GM10266 (cell line): ENCODE measurements at regions not wholly inside any gene's neighbourhood (a gene's known extent, or its start where the extent isn't known, plus 50 kb on each side); places are given as distances from the start of the nearest gene placed in this dataset.
"Not testable (repeated sequence)": the region's sequence is repeated elsewhere in the genome, so short reads cannot be mapped to it uniquely, and the experiment has no call there.

Experiments used
- DNase-seq: peaks from one replicate; pipeline ENCODE4 v3.0.0; 2012; ENCODE audit errors: extremely low spot score
- CTCF ChIP-seq: IDR thresholded peaks from 2 replicates; pipeline ENCODE4 v1.5.1; 2012; ENCODE audit warnings: mild to moderate bottlenecking, low read depth; ENCODE audit not compliant: control insufficient read depth, insufficient read depth; ENCODE audit errors: missing control alignments

- DNase-seq, result no peak
Measured at GRCh38 chr4:9611101-9611500, 166.9 kb downstream of the DEFB131A start.

GRCh38 chr4:9636411-9636810 is 145.0 kb upstream of the DRD5 start:
- DNase-seq, result not testable (repeated sequence)

More at GRCh38 chr4:9611101-9611500, 166.9 kb downstream of the DEFB131A start:
- no peak for TF ChIP-seq CTCF

- peak; percentile 36 for TF ChIP-seq CTCF
- DNase-seq, result not testable (repeated sequence)
Measured at GRCh38 chr4:9659678-9660077, 121.8 kb upstream of the DRD5 start.

GRCh38 chr4:9660955-9661354 is 120.5 kb upstream of the DRD5 start:
- DNase-seq, result not testable (repeated sequence)

GRCh38 chr4:9670725-9671124 is 110.7 kb upstream of the DRD5 start:
- not testable (repeated sequence) for DNase-seq

- not testable (repeated sequence) for DNase-seq
Measured at GRCh38 chr4:9677357-9677756, 104.1 kb upstream of the DRD5 start.

GRCh38 chr4:9679704-9680478 is 101.5 kb upstream of the DRD5 start:
- no peak for TF ChIP-seq CTCF
- DNase-seq, result no peak

GRCh38 chr4:9683174-9683573 is 98.3 kb upstream of the DRD5 start:
- DNase-seq, result not testable (repeated sequence)

GRCh38 chr4:9685016-9685415 is 96.4 kb upstream of the DRD5 start:
- not testable (repeated sequence) for DNase-seq

- no peak for TF ChIP-seq CTCF
- no peak for DNase-seq
Measured at GRCh38 chr4:9685692-9686091, 95.7 kb upstream of the DRD5 start.

- not testable (repeated sequence) for DNase-seq
Measured at GRCh38 chr4:9690636-9691237, 90.7 kb upstream of the DRD5 start.
